HG02938 (cell line): ENCODE measurements at regions not wholly inside any gene's neighbourhood (a gene's known extent, or its start where the extent isn't known, plus 50 kb on each side); places are given as distances from the start of the nearest gene placed in this dataset.

Experiments
- ATAC-seq: cut with Tn5 transposase; IDR thresholded peaks from one replicate; pipeline ENCODE4 v1.9.1; 2021; ENCODE audit warnings: mild to moderate bottlenecking, moderate library complexity; ENCODE audit not compliant: unreplicated experiment

- no peak for ATAC-seq
Measured at GRCh38 chrX:10047133-10047532, 80.0 kb downstream of the CLDN34 start.

GRCh38 chrX:10047631-10048030, 80.5 kb downstream of the CLDN34 start:
- no peak for ATAC-seq

GRCh38 chrX:10048076-10048475, 80.9 kb downstream of the CLDN34 start:
- no peak for ATAC-seq

GRCh38 chrX:10048707-10049106, 81.5 kb downstream of the CLDN34 start:
- no peak for ATAC-seq

- ATAC-seq = no peak
Measured at GRCh38 chrX:10049236-10049635, 82.1 kb downstream of the CLDN34 start.

- ATAC-seq = no peak
Measured at GRCh38 chrX:10050481-10050880, 83.3 kb downstream of the CLDN34 start.

GRCh38 chrX:10051866-10052480, 84.8 kb downstream of the CLDN34 start:
- ATAC-seq = no peak

- ATAC-seq = no peak
Measured at GRCh38 chrX:10052906-10053625, 85.9 kb downstream of the CLDN34 start.

- no peak for ATAC-seq
Measured at GRCh38 chrX:10054396-10054795, 87.2 kb downstream of the CLDN34 start.

GRCh38 chrX:10055430-10055829, 88.3 kb downstream of the CLDN34 start:
- no peak for ATAC-seq

GRCh38 chrX:10062352-10062751, 94.4 kb upstream of the CLCN4 start:
- no peak for ATAC-seq

- ATAC-seq = no peak
Measured at GRCh38 chrX:10062980-10063379, 93.8 kb upstream of the CLCN4 start.

- no peak for ATAC-seq
Measured at GRCh38 chrX:10064736-10065135, 92.0 kb upstream of the CLCN4 start.

- no peak for ATAC-seq
Measured at GRCh38 chrX:10070714-10071436, 85.9 kb upstream of the CLCN4 start.

- no peak for ATAC-seq
Measured at GRCh38 chrX:10071451-10072144, 85.2 kb upstream of the CLCN4 start.

- no peak for ATAC-seq
Measured at GRCh38 chrX:10072786-10073568, 83.8 kb upstream of the CLCN4 start.

GRCh38 chrX:10073671-10074070, 83.1 kb upstream of the CLCN4 start:
- no peak for ATAC-seq

- ATAC-seq = no peak
Measured at GRCh38 chrX:10074241-10074941, 82.4 kb upstream of the CLCN4 start.

- ATAC-seq = no peak
Measured at GRCh38 chrX:10076765-10077164, 80.0 kb upstream of the CLCN4 start.
